Adrenal gland (tissue), 9 donors: ENCODE measurements at regions not wholly inside any gene's neighbourhood (a gene's known extent, or its start where the extent isn't known, plus 50 kb on each side); places are given as distances from the start of the nearest gene placed in this dataset.

ENCODE experiments used
- DNase-seq, 7 donors: peaks; one replicate each; pipeline ENCODE4 v3.0.0-alpha.2; 2019 to 2020
- H3K27ac ChIP-seq, 5 donors: fragments of 200-600 bp; sonication (generic) in 4 of 5; 1 replicate in 3 of 5; 2 replicates in 2 of 5; pipeline versions ENCODE4 v1.5.1 to v1.8.0; 2016 to 2020; ENCODE audit warnings: mild to moderate bottlenecking in 1 of 5
- H3K27me3 ChIP-seq: fragments of 200-600 bp; 2 replicates; pipeline ENCODE4 v1.8.0; 2021
- H3K36me3 ChIP-seq, 2 donors: fragments of 200-600 bp; replicated peaks in 1 of 2; 1 replicate in 1 of 2; 2 replicates in 1 of 2; pipeline versions ENCODE4 v1.5.1 to v1.8.0; 2018 to 2022
- H3K4me1 ChIP-seq, 2 donors: fragments of 200-600 bp; replicated peaks in 1 of 2; 1 replicate in 1 of 2; 2 replicates in 1 of 2; pipeline versions ENCODE4 v1.5.1 to v1.8.0; 2018 to 2021
- H3K4me3 ChIP-seq, 4 donors: fragments of 200-600 bp; sonication (generic) in 3 of 4; one replicate each; pipeline ENCODE4 v1.5.1; 2016 to 2018
- H3K9me3 ChIP-seq, 3 donors: fragments of 200-600 bp; sonication (generic) in 1 of 3; replicated peaks in 1 of 3; 1 replicate in 2 of 3; 2 replicates in 1 of 3; pipeline versions ENCODE4 v1.5.1 to v1.8.0; 2016 to 2021
- POLR2A ChIP-seq, 2 donors: fragments of 450-650 bp; IDR thresholded peaks; one replicate each; pipeline ENCODE4 v1.6.1; 2017; ENCODE audit warnings: antibody characterized with exemption in 2 of 2, mild to moderate bottlenecking in 2 of 2, moderate library complexity in 1 of 2
- WGBS, 4 donors: extraction: QIAGEN DNeasy Blood & Tissue Kit in 2 of 4; methylation state at CpG; one replicate each; pipeline versions ENCODE4 v1.1.5 to v1.1.7; 2013 to 2017; 5-methylcytosine and 5-hydroxymethylcytosine counted together
- intact Hi-C, 2 donors: fragments of 100-400 bp; cut with DNase I; formaldehyde crosslinking; loops; one replicate each; pipeline versions ENCODE4 v1.14.1 to v1.15.0; 2022 to 2023
- TF ChIP-seq, protein P1 (sequence below), 6 experiments: fragments of 450-650 bp in 4 of 6; fragments of 200-600 bp in 2 of 6; sonication (generic) in 1 of 6; IDR thresholded peaks; 1 replicate in 5 of 6; 2 replicates in 1 of 6; pipeline versions ENCODE4 v1.5.1 to v1.8.0; 2016 to 2021; ENCODE audit warnings: antibody characterized with exemption in 6 of 6, mild to moderate bottlenecking in 2 of 6, moderate library complexity in 1 of 6
- donor health status: healthy with polysubstance abuse.
- donor health status: Bipolar disorder and iron deficiency.
- donor health status: DM: yes; HTN: yes; CAD: no.
- donor health status: DM: no; HTN: no; CAD: no.
- donor health status: DM: no; HTN: no; CAD: no.

DNA sequence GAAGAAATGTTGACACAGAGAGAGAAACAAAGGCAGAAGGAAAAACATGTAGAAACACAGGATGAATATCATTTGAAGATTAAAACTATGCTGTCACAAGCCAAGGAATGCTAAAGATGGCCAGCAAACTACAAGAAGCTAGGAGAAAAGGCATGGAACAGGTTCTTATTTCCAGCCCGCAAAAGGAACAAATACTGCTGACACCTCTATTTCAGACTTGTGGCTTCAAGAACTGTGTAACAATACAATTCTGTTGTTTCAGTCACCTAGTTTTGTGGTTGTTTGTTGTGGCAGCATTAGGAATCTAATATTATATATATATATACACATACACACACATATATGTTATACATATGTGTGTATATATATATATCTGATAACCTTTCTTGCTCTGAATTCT lies 1543.9 kb downstream of the KCNT2 start:
- no peak for TF ChIP-seq POLR2A (IDR thresholded peaks at IDR 0.05)
- TF ChIP-seq, protein P1, sequence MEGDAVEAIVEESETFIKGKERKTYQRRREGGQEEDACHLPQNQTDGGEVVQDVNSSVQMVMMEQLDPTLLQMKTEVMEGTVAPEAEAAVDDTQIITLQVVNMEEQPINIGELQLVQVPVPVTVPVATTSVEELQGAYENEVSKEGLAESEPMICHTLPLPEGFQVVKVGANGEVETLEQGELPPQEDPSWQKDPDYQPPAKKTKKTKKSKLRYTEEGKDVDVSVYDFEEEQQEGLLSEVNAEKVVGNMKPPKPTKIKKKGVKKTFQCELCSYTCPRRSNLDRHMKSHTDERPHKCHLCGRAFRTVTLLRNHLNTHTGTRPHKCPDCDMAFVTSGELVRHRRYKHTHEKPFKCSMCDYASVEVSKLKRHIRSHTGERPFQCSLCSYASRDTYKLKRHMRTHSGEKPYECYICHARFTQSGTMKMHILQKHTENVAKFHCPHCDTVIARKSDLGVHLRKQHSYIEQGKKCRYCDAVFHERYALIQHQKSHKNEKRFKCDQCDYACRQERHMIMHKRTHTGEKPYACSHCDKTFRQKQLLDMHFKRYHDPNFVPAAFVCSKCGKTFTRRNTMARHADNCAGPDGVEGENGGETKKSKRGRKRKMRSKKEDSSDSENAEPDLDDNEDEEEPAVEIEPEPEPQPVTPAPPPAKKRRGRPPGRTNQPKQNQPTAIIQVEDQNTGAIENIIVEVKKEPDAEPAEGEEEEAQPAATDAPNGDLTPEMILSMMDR (IDR thresholded peaks at IDR 0.05), result no peak
- no peaks in the 10 kb centered on the region for H3K4me1 ChIP-seq
- no peaks in the 10 kb centered on the region for H3K36me3 ChIP-seq
- no peak for DNase-seq
- no peak overlapping the region for H3K4me3 ChIP-seq
- no peaks in the 10 kb centered on the region for H3K9me3 ChIP-seq
- intact Hi-C loops, result no loop called here
- WGBS, 4 donors, result 93 to 100% (median 98%) methylated on average over 1 of the region's 1 CpG
- H3K27ac ChIP-seq, result no peak overlapping the region
- no peaks in the 10 kb centered on the region for H3K27me3 ChIP-seq

DNA sequence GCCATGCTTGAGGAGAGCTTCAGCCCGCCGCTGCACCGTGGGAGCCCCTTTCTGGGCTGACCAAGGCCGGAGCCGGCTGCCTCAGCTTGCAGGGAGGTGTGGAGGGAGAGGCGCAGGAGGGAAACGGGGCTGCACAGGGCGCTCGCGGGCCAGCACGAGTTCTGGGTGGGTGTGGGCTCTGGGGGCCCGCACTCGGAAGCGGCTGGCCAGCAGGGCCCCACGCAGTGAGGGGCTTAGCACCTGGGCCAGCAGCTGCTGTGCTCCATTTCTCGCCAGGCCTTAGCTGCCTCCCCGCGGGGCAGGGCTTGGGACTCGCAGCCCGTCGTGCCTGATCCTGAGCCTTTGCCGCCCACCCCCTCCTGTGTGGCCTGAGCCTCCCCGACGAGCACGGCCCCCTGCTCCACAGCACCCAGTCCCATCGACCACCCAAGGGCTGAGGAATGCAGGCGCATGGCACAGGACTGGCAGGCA lies 1554.0 kb downstream of the KCNT2 start:
- intact Hi-C loops, result no loop called here
- WGBS, 4 donors, result 95 to 98% (median 97%) methylated on average over 12 to 27 of the region's 27 CpGs
- no peaks in the 10 kb centered on the region for H3K27me3 ChIP-seq
- no peaks in the 10 kb centered on the region for H3K9me3 ChIP-seq
- no peak overlapping the region for H3K27ac ChIP-seq
- TF ChIP-seq, protein P1 (IDR thresholded peaks at IDR 0.05), result no peak
- no peaks in the 10 kb centered on the region for H3K4me1 ChIP-seq
- no peak for DNase-seq
- H3K4me3 ChIP-seq, result no peak overlapping the region
- H3K36me3 ChIP-seq, result no peaks in the 10 kb centered on the region

DNA sequence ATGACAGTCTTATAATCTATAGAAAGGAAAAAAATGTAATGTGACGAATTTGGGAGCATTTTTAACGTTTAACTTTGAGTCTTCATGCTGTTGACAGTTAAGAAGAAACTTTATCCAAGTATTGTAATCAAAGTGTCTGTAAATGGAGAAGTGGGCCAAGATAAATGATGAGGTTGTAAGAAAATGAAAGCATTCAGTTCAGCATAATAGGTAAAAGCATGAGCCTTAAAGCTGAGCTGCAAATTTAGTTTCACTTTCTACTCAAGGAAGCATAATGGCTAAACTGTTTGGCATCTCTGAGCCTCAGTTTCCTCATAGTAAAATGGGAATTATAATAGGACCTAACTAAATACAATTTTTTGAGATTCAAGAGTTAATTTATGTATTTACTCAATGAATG lies 1554.8 kb downstream of the KCNT2 start:
- Histone ChIP-seq H3K4me1 (no peaks in the 10 kb centered on the region), H3K27ac (no peak overlapping the region), H3K9me3 (no peaks in the 10 kb centered on the region), H3K4me3 (no peak overlapping the region), H3K27me3 (no peaks in the 10 kb centered on the region), H3K36me3 (no peaks in the 10 kb centered on the region)
- no peak for TF ChIP-seq POLR2A (IDR thresholded peaks at IDR 0.05)
- TF ChIP-seq, protein P1 (IDR thresholded peaks at IDR 0.05), result no peak
- intact Hi-C loops, result no loop called here
- WGBS, 4 donors, result 42 to 53% (median 52%) methylated on average over 2 of the region's 2 CpGs
- no peak for DNase-seq

DNA sequence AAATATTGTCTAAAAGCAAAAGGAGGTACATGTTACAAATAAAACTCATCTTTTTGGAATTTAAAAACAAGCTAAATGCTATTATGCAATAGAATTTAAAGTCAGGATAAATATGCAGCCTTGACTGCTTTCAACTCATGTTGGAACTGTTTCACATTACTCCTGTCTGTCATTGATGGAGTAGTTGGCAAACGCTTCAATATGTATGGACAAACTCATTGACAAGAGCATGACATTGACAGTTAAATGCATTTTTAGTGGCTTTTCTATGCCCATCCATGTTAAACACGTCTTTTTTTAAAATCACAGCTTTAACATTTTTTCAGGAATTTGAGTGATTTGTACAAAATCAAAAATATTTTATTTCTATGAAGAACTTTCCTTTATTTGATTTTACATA lies 1560.5 kb downstream of the KCNT2 start:
- no peak for TF ChIP-seq POLR2A (IDR thresholded peaks at IDR 0.05)
- TF ChIP-seq, protein P1 (IDR thresholded peaks at IDR 0.05), result no peak
- H3K4me1 ChIP-seq, result no peaks in the 10 kb centered on the region
- H3K27ac ChIP-seq, result no peak overlapping the region
- no peaks in the 10 kb centered on the region for H3K27me3 ChIP-seq
- H3K36me3 ChIP-seq, result no peaks in the 10 kb centered on the region
- DNase-seq, result no peak
- intact Hi-C loops, result no loop called here
- H3K4me3 ChIP-seq, result no peak overlapping the region
- WGBS, 4 donors, result 52 to 69% (median 61%) methylated on average over 2 of the region's 2 CpGs
- no peaks in the 10 kb centered on the region for H3K9me3 ChIP-seq
